ENCODE measurements at regions not wholly inside any gene's neighbourhood (a gene's known extent, or its start where the extent isn't known, plus 50 kb on each side); places are given as distances from the start of the nearest gene placed in this dataset.

DNA sequence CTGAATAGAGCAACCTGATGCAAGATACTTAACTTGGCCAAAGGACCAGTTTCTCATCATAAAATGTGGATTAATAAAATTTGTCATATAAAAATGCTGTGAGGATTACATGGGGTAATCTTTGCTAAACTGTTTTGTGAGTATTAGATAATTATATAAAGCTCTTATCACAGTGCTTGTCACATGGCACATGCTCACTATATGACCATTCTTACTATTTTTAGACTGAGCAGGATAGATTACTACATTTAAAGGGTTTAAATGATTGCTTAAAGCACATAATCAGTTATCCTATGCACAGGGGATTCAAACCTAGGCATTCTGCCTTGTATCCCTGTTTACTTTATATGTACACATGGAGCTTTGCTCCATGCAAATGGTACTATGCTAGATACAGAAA lies 82.9 kb upstream of the COL24A1 start:
- POLR2A ChIA-PET, result no interaction called here
- no peaks in the 10 kb centered on the region for H3K79me2 ChIP-seq (ENCODE audit: control insufficient read depth, insufficient read depth, low read length)
- no peaks in the 10 kb centered on the region for H3K4me1 ChIP-seq (ENCODE audit: control insufficient read depth, insufficient read depth, low read length)
- no peaks in the 10 kb centered on the region for H3K9me3 ChIP-seq (replicated peaks; ENCODE audit: control insufficient read depth, insufficient read depth, low read length)
- no peaks in the 10 kb centered on the region for H3K27me3 ChIP-seq (replicated peaks in 1 of 2; ENCODE audit: control insufficient read depth in 2 of 2, insufficient read depth in 2 of 2, low read length in 1 of 2)
- in situ Hi-C loops (cut with MboI), result no loop called here
- CTCF ChIA-PET, result no interaction called here
- H4K20me1 ChIP-seq (ENCODE audit: control insufficient read depth, insufficient read depth), result no peaks in the 10 kb centered on the region
- intact Hi-C loops (cut with micrococcal nuclease; ENCODE audit: unreplicated experiment), result no loop called here
- H3K4me3 ChIP-seq, result no peak overlapping the region
- FAIRE-seq (no peak), ATAC-seq (no peak), DNase-seq (ENCODE audit: low read depth, low spot score) (no peak)
- SMC1A ChIA-PET (ENCODE audit: uncharacterized antibody, unreplicated experiment), result no interaction called here
- BruUV-seq (replicated peaks), result no TSS peak
- H3K36me3 ChIP-seq (ENCODE audit: control insufficient read depth in 2 of 2, insufficient read depth in 2 of 2, low read length in 1 of 2), result no peaks in the 10 kb centered on the region
- H3K4me2 ChIP-seq (ENCODE audit: control insufficient read depth, insufficient read depth), result no peak overlapping the region
- no peak overlapping the region for H3K9ac ChIP-seq (ENCODE audit: control insufficient read depth, insufficient read depth, low read length)
- no peak overlapping the region for H3K27ac ChIP-seq (ENCODE audit: control insufficient read depth, insufficient read depth)
- H2AFZ ChIP-seq (ENCODE audit: control insufficient read depth, low read depth, low read length), result no peak overlapping the region
- RAD21 ChIA-PET (ENCODE audit: unreplicated experiment), result no interaction called here
- TF ChIP-seq ZNF274 (IDR thresholded peaks at IDR 0.05; ENCODE audit: insufficient read depth, insufficient read length) (no peak), TBL1XR1 (IDR thresholded peaks at IDR 0.05; ENCODE audit: low read depth, low read length) (no peak), LARP7 (IDR thresholded peaks at IDR 0.05) (no peak), JUNB (IDR thresholded peaks at IDR 0.05) (no peak), ZBTB33 (IDR thresholded peaks at IDR 0.05) (no peak), RFX5 (IDR thresholded peaks at IDR 0.05; ENCODE audit: low read depth, low read length) (no peak), NFXL1 (IDR thresholded peaks at IDR 0.05; ENCODE audit: borderline replicate concordance) (no peak), SMAD1 (IDR thresholded peaks at IDR 0.05; ENCODE audit: low read depth, partially characterized antibody) (no peak), SIX5 (IDR thresholded peaks at IDR 0.05; ENCODE audit: low read depth, low read length, severe bottlenecking) (no peak), POLR2A (IDR thresholded peaks at IDR 0.05; ENCODE audit: low read depth, low read length) (no peak), ZBTB40 (IDR thresholded peaks at IDR 0.05; ENCODE audit: borderline replicate concordance) (no peak), MYC (IDR thresholded peaks at IDR 0.05; ENCODE audit: insufficient read depth, insufficient read length, insufficient replicate concordance, low read length, severe bottlenecking) (no peak), RBBP5 (conservative IDR thresholded peaks at IDR 0.05) (no peak), SMARCA5 (IDR thresholded peaks at IDR 0.05) (no peak), SP1 (IDR thresholded peaks at IDR 0.05; ENCODE audit: low read depth, low read length) (no peak), MTA2 (IDR thresholded peaks at IDR 0.05; ENCODE audit: low read depth) (no peak)
- TF ChIP-seq, protein P1, sequence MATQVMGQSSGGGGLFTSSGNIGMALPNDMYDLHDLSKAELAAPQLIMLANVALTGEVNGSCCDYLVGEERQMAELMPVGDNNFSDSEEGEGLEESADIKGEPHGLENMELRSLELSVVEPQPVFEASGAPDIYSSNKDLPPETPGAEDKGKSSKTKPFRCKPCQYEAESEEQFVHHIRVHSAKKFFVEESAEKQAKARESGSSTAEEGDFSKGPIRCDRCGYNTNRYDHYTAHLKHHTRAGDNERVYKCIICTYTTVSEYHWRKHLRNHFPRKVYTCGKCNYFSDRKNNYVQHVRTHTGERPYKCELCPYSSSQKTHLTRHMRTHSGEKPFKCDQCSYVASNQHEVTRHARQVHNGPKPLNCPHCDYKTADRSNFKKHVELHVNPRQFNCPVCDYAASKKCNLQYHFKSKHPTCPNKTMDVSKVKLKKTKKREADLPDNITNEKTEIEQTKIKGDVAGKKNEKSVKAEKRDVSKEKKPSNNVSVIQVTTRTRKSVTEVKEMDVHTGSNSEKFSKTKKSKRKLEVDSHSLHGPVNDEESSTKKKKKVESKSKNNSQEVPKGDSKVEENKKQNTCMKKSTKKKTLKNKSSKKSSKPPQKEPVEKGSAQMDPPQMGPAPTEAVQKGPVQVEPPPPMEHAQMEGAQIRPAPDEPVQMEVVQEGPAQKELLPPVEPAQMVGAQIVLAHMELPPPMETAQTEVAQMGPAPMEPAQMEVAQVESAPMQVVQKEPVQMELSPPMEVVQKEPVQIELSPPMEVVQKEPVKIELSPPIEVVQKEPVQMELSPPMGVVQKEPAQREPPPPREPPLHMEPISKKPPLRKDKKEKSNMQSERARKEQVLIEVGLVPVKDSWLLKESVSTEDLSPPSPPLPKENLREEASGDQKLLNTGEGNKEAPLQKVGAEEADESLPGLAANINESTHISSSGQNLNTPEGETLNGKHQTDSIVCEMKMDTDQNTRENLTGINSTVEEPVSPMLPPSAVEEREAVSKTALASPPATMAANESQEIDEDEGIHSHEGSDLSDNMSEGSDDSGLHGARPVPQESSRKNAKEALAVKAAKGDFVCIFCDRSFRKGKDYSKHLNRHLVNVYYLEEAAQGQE (IDR thresholded peaks at IDR 0.05; ENCODE audit: low read depth, low read length), result no peak
- TF ChIP-seq, protein P2, sequence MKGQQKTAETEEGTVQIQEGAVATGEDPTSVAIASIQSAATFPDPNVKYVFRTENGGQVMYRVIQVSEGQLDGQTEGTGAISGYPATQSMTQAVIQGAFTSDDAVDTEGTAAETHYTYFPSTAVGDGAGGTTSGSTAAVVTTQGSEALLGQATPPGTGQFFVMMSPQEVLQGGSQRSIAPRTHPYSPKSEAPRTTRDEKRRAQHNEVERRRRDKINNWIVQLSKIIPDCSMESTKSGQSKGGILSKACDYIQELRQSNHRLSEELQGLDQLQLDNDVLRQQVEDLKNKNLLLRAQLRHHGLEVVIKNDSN (IDR thresholded peaks at IDR 0.05; ENCODE audit: borderline replicate concordance, extremely low read length, insufficient read depth, low read depth, low read length), result no peak
